ENCODE measurements at regions not wholly inside any gene's neighbourhood (a gene's known extent, or its start where the extent isn't known, plus 50 kb on each side); places are given as distances from the start of the nearest gene placed in this dataset.

GRCh38 chr11:30775233-30775522 is 189.0 kb upstream of the MPPED2 start:
- TF ChIP-seq CTCF (IDR thresholded peaks at IDR 0.05; ENCODE audit: poor library complexity) = no peak
- no peak for TF ChIP-seq EZH2phosphoT487 (IDR thresholded peaks at IDR 0.05; ENCODE audit: low read depth, severe bottlenecking, unreplicated experiment)
- TF ChIP-seq EZH2 (IDR thresholded peaks at IDR 0.05; ENCODE audit: borderline replicate concordance) = no peak

Measured in hepatocyte (in vitro differentiated cells).